Gastroesophageal sphincter (tissue), 4 donors: ENCODE measurements at regions not wholly inside any gene's neighbourhood (a gene's known extent, or its start where the extent isn't known, plus 50 kb on each side); places are given as distances from the start of the nearest gene placed in this dataset.

ENCODE experiments used
- ATAC-seq: fragments of 150-250 bp; one replicate; pipeline ENCODE4 v1.9.1; 2016; ENCODE audit warnings: mild to moderate bottlenecking, moderate library complexity
- H3K27ac ChIP-seq, 4 donors: fragments of 200-600 bp; sonication (generic) in 3 of 4; 1 replicate in 3 of 4; 2 replicates in 1 of 4; pipeline ENCODE4 v1.5.1; 2016 to 2019
- H3K27me3 ChIP-seq: fragments of 200-600 bp; sonication (generic); one replicate; pipeline ENCODE4 v1.5.1; 2019
- H3K36me3 ChIP-seq, 2 donors: fragments of 200-600 bp; sonication (generic); one replicate each; pipeline ENCODE4 v1.5.1; 2019; ENCODE audit warnings: control low read depth in 1 of 2
- H3K4me1 ChIP-seq, 3 donors: fragments of 200-600 bp; sonication (generic); 1 replicate in 2 of 3; 2 replicates in 1 of 3; pipeline ENCODE4 v1.5.1; 2016 to 2019; ENCODE audit warnings: control low read depth in 2 of 3
- H3K4me3 ChIP-seq, 2 donors: fragments of 200-600 bp; sonication (generic); one replicate each; pipeline ENCODE4 v1.5.1; 2019; ENCODE audit warnings: mild to moderate bottlenecking in 1 of 2, moderate library complexity in 1 of 2
- H3K9me3 ChIP-seq, 3 donors: fragments of 200-600 bp; sonication (generic); one replicate each; pipeline ENCODE4 v1.5.1; 2017 to 2019; ENCODE audit warnings: control low read depth in 2 of 3
- CTCF ChIP-seq, 4 experiments: fragments of 200-600 bp in 2 of 4; fragments of 450-650 bp in 2 of 4; sonication (generic) in 1 of 4; IDR thresholded peaks; one replicate each; pipeline ENCODE4 v1.5.1; 2017 to 2019; ENCODE audit warnings: antibody characterized with exemption in 4 of 4, mild to moderate bottlenecking in 2 of 4, moderate library complexity in 2 of 4
- EP300 ChIP-seq: sonication (generic); formaldehyde crosslinking; IDR thresholded peaks from one replicate; pipeline ENCODE4 v1.6.1; 2017; ENCODE audit warnings: antibody characterized with exemption, mild to moderate bottlenecking
- POLR2A ChIP-seq, 2 donors: fragments of 450-650 bp; IDR thresholded peaks; one replicate each; pipeline ENCODE4 v1.6.1; 2017; ENCODE audit warnings: antibody characterized with exemption in 2 of 2, mild to moderate bottlenecking in 2 of 2, moderate library complexity in 1 of 2
- POLR2AphosphoS5 ChIP-seq: sonication (generic); formaldehyde crosslinking; IDR thresholded peaks from one replicate; pipeline ENCODE4 v1.6.1; 2017; ENCODE audit warnings: antibody characterized with exemption
- WGBS, 2 donors: methylation state at CpG; one replicate each; pipeline ENCODE4 v1.1.5; 2018; ENCODE audit warnings: low coverage in 1 of 2; 5-methylcytosine and 5-hydroxymethylcytosine counted together

GRCh38 chr9:3608011-3608410 lies 82.2 kb upstream of the RFX3 start:
- TF ChIP-seq POLR2AphosphoS5 (no peak), POLR2A (IDR thresholded peaks at IDR 0.05) (no peak), EP300 (no peak), CTCF (IDR thresholded peaks at IDR 0.05) (no peak)
- no peak overlapping the region for H3K4me3 ChIP-seq
- no peak overlapping the region for H3K27ac ChIP-seq
- H3K36me3 ChIP-seq = peaks cover 0 to 18% of the 10 kb centered on the region in 2 donors
- H3K9me3 ChIP-seq = no peaks in the 10 kb centered on the region
- H3K4me1 ChIP-seq = no peaks in the 10 kb centered on the region
- WGBS, 2 donors = 75 to 76% methylated on average over 5 of the region's 5 CpGs
- H3K27me3 ChIP-seq = no peaks in the 10 kb centered on the region
- ATAC-seq = no peak

- Histone ChIP-seq H3K27me3 (no peaks in the 10 kb centered on the region), H3K9me3 (no peaks in the 10 kb centered on the region), H3K4me1 (no peaks in the 10 kb centered on the region), H3K36me3 (no peaks in the 10 kb centered on the region), H3K4me3 (no peak overlapping the region), H3K27ac (no peak overlapping the region)
- 82 to 84% methylated on average over 2 to 3 of the region's 3 CpGs for WGBS, 2 donors
- TF ChIP-seq EP300 (no peak), CTCF (IDR thresholded peaks at IDR 0.05) (no peak), POLR2AphosphoS5 (no peak), POLR2A (IDR thresholded peaks at IDR 0.05) (no peak)
- no peak for ATAC-seq
Observed at GRCh38 chr9:3600672-3601071, 74.9 kb upstream of the RFX3 start.

GRCh38 chr9:3597792-3598191 lies 72.0 kb upstream of the RFX3 start:
- Histone ChIP-seq H3K27ac (no peak overlapping the region), H3K4me1 (no peaks in the 10 kb centered on the region), H3K9me3 (no peaks in the 10 kb centered on the region), H3K27me3 (no peaks in the 10 kb centered on the region), H3K4me3 (no peak overlapping the region), H3K36me3 (no peaks in the 10 kb centered on the region)
- 84% methylated on average over 4 of the region's 8 CpGs; no CpG with 5 or more reads in 1 of the 2 donors for WGBS, 2 donors
- ATAC-seq = no peak
- TF ChIP-seq POLR2AphosphoS5 (no peak), EP300 (no peak), CTCF (IDR thresholded peaks at IDR 0.05) (no peak), POLR2A (IDR thresholded peaks at IDR 0.05) (no peak)

- no peak overlapping the region for H3K27ac ChIP-seq
- TF ChIP-seq CTCF (IDR thresholded peaks at IDR 0.05) (no peak), POLR2A (IDR thresholded peaks at IDR 0.05) (no peak), EP300 (no peak), POLR2AphosphoS5 (no peak)
- ATAC-seq = no peak
- peaks cover 0 to 29% (median 0%) of the 10 kb centered on the region in 3 donors for H3K9me3 ChIP-seq
- H3K4me1 ChIP-seq = no peaks in the 10 kb centered on the region
- no peak overlapping the region for H3K4me3 ChIP-seq
- no peaks in the 10 kb centered on the region for H3K27me3 ChIP-seq
- peaks cover 0 to 2% of the 10 kb centered on the region in 2 donors for H3K36me3 ChIP-seq
Observed at GRCh38 chr9:3586066-3586465, 60.3 kb upstream of the RFX3 start.

- Histone ChIP-seq H3K9me3 (peaks cover 0 to 32% (median 0%) of the 10 kb centered on the region in 3 donors), H3K4me1 (no peaks in the 10 kb centered on the region), H3K4me3 (no peak overlapping the region), H3K27ac (no peak overlapping the region), H3K27me3 (no peaks in the 10 kb centered on the region), H3K36me3 (peaks cover 0 to 6% of the 10 kb centered on the region in 2 donors)
- WGBS, 2 donors = 78 to 91% methylated on average over 6 of the region's 6 CpGs
- no peak for ATAC-seq
- TF ChIP-seq EP300 = no peak
- no peak for TF ChIP-seq CTCF (IDR thresholded peaks at IDR 0.05)
Observed at GRCh38 chr9:3585606-3586005, 59.8 kb upstream of the RFX3 start.
